ENCODE measurements at regions not wholly inside any gene's neighbourhood (a gene's known extent, or its start where the extent isn't known, plus 50 kb on each side); places are given as distances from the start of the nearest gene placed in this dataset.

DNA sequence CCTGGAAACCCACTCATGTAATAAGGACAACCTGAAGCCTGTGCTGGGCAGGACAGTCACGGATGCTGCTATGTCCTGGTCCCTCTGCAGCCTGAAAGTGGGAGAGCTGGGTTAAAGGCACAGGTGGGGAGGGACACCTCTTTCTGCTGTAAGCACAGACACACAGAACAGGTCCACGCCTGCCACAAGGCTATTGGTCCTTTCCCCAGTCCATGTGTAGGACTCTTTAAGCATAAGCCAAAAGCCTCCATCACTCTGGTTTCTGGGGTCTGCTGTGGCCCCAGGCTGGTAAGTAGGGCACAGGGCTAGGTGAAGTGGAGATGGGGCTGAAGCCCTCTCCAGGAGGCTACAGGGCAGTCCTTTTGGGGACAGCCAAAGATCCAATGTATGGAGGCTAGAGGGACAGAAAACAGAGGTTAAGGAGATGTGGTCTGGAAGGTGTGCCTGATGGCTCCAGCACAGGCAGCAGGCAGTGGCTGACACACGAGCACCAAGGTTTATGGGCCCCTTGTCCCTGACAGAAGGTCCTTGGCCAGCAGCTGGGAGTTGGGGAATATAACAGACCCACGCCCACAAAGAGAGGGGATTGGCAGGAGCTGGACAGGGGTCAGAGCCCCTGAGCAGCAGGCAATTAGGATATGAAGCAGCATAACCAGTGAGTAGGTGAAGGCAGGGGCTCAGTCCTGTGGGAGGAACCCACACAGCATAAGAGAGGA is 203.6 kb upstream of the MVB12B start:
- TF ChIP-seq, protein P1, sequence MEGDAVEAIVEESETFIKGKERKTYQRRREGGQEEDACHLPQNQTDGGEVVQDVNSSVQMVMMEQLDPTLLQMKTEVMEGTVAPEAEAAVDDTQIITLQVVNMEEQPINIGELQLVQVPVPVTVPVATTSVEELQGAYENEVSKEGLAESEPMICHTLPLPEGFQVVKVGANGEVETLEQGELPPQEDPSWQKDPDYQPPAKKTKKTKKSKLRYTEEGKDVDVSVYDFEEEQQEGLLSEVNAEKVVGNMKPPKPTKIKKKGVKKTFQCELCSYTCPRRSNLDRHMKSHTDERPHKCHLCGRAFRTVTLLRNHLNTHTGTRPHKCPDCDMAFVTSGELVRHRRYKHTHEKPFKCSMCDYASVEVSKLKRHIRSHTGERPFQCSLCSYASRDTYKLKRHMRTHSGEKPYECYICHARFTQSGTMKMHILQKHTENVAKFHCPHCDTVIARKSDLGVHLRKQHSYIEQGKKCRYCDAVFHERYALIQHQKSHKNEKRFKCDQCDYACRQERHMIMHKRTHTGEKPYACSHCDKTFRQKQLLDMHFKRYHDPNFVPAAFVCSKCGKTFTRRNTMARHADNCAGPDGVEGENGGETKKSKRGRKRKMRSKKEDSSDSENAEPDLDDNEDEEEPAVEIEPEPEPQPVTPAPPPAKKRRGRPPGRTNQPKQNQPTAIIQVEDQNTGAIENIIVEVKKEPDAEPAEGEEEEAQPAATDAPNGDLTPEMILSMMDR (IDR thresholded peaks at IDR 0.05; ENCODE audit: low read depth, low read length): no peak
- Histone ChIP-seq H3K9me3 (ENCODE audit: severe bottlenecking) (peaks cover 3% of the 10 kb centered on the region), H3K4me3 (ENCODE audit: low read depth, low read length) (no peak overlapping the region), H3K27ac (no peak overlapping the region), H3K27me3 (ENCODE audit: insufficient read depth, low read depth, severe bottlenecking) (peaks cover 25% of the 10 kb centered on the region), H3K36me3 (no peaks in the 10 kb centered on the region)
- no peak for DNase-seq

DNA sequence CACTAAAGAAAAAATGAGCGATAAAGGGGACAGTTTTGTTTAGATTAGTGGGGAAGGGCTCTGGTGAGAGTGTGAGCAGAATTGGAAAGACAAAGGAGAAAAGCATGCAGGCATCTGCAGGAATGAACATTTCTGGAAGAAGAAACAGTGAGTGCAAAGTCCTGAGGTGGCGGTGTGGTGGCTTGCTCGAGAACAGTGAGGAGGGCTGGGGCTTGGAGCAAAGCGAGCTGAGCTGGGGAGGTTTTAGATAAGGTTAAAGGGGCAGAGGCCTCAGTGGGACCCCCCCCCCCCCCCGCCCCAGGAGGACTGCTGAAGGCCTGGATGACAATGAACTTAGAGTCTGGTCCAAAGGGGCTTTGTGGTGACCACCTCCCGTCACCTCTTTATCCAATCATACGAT is 202.7 kb upstream of the MVB12B start:
- TF ChIP-seq, protein P1 (IDR thresholded peaks at IDR 0.05; ENCODE audit: low read depth, low read length): no peak
- no peak overlapping the region for H3K27ac ChIP-seq
- no peak for DNase-seq
- H3K27me3 ChIP-seq (ENCODE audit: insufficient read depth, low read depth, severe bottlenecking): peaks cover 30% of the 10 kb centered on the region
- H3K4me3 ChIP-seq (ENCODE audit: low read depth, low read length): no peak overlapping the region
- H3K9me3 ChIP-seq (ENCODE audit: severe bottlenecking): peaks cover 6% of the 10 kb centered on the region
- H3K36me3 ChIP-seq: no peaks in the 10 kb centered on the region

DNA sequence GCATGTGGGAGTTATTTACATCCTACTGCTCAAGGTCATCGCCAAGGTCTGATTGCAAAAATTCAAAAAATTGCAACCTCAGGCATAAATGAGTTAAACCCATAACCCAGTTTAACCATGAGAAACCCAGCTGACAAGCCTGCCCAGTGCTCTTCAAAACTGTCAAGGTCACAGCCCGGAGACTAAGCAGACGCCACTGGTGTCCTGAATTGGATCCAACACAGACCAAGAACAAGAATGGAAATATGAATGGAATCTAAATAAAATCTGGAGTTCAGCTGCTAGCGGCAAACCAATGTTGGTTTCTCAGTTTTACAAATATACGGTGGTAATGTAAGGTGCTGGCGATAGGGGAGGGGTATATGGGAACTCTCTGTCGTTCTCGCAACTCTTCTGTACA is 201.5 kb upstream of the MVB12B start:
- H3K27me3 ChIP-seq (ENCODE audit: insufficient read depth, low read depth, severe bottlenecking): peaks cover 30% of the 10 kb centered on the region
- no peak for DNase-seq
- TF ChIP-seq, protein P1 (IDR thresholded peaks at IDR 0.05; ENCODE audit: low read depth, low read length): no peak
- H3K36me3 ChIP-seq: no peaks in the 10 kb centered on the region
- H3K27ac ChIP-seq: no peak overlapping the region
- H3K4me3 ChIP-seq (ENCODE audit: low read depth, low read length): no peak overlapping the region
- H3K9me3 ChIP-seq (ENCODE audit: severe bottlenecking): peaks cover 6% of the 10 kb centered on the region

DNA sequence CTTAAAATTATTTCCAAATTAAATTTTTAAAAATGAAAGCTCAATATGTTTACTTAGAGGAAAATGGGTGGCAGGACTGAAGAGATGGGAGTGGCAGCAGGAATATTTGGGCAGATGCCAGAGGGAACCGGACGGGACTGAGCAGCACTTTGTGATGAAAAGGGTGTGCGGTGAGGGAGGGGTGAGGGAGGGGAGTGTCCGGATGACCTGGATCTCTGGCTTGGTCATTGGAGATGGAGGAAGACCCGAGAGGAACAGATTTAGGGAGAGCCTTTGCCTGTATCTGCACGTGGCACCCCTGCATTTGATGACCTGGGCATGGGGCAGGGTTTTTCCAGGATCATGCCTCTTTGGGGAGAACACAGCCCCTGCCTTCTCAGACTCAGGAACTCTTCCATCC is 201.1 kb upstream of the MVB12B start:
- DNase-seq: no peak
- TF ChIP-seq, protein P1 (IDR thresholded peaks at IDR 0.05; ENCODE audit: low read depth, low read length): no peak
- H3K27ac ChIP-seq: no peak overlapping the region
- H3K36me3 ChIP-seq: no peaks in the 10 kb centered on the region
- peaks cover 30% of the 10 kb centered on the region for H3K27me3 ChIP-seq (ENCODE audit: insufficient read depth, low read depth, severe bottlenecking)
- no peak overlapping the region for H3K4me3 ChIP-seq (ENCODE audit: low read depth, low read length)
- peaks cover 6% of the 10 kb centered on the region for H3K9me3 ChIP-seq (ENCODE audit: severe bottlenecking)

DNA sequence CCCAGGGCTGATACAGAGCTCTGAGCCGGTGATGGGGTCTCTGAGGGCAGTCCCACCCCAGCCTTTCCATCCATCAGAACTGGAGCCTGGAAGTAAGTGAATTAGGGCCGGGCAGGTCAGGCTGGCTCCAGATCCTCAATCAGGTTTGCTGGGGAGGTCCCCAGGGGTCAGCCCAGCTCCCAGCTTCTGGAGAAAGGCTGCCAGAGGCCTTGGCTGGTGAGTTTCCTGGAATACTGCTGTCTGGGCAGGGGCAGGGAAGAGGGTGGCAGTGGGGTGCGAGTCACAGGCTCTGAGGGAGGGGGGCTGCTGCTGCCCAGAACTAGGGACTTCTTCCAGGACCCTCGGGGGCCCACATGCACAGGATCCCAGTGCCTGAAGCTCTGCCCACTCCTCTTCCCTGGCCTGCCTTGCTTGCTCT is 200.6 kb upstream of the MVB12B start:
- Histone ChIP-seq H3K9me3 (ENCODE audit: severe bottlenecking) (peaks cover 6% of the 10 kb centered on the region), H3K27me3 (ENCODE audit: insufficient read depth, low read depth, severe bottlenecking) (peaks cover 30% of the 10 kb centered on the region), H3K4me3 (ENCODE audit: low read depth, low read length) (no peak overlapping the region), H3K27ac (no peak overlapping the region), H3K36me3 (no peaks in the 10 kb centered on the region)
- no peak for DNase-seq
- TF ChIP-seq, protein P1 (IDR thresholded peaks at IDR 0.05; ENCODE audit: low read depth, low read length): no peak

DNA sequence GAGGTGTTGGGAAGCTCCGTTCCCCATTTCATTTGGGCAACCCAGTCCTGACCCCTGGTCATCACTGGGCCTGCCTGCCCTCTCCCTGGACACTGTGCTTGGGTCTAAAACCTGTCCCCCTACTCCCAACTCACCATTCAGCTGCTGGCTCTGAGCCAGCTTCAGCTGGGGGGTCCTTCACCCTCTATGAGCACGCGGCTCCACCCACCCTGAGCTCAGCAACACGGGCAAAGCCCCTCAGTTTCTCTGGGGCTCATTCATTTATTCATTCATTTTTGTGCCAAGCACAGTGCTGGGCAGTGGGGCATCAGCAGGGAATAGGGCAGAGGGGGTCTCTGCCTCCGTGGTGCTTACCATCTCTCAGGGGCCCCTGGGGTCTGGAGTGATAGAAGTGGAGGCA is 199.8 kb upstream of the MVB12B start:
- Histone ChIP-seq H3K36me3 (no peaks in the 10 kb centered on the region), H3K9me3 (ENCODE audit: severe bottlenecking) (peaks cover 6% of the 10 kb centered on the region), H3K4me3 (ENCODE audit: low read depth, low read length) (no peak overlapping the region), H3K27ac (no peak overlapping the region), H3K27me3 (ENCODE audit: insufficient read depth, low read depth, severe bottlenecking) (peaks cover 30% of the 10 kb centered on the region)
- TF ChIP-seq, protein P1 (IDR thresholded peaks at IDR 0.05; ENCODE audit: low read depth, low read length): no peak
- DNase-seq: no peak
